CD4-positive, CD25-positive, alpha-beta regulatory T cell (primary cell): ENCODE measurements at regions not wholly inside any gene's neighbourhood (a gene's known extent, or its start where the extent isn't known, plus 50 kb on each side); places are given as distances from the start of the nearest gene placed in this dataset.

ENCODE experiments used
- ATAC-seq, 2 donors: fragments of 150-1000 bp; cut with Tn5 transposase; one replicate each; pipeline ENCODE4 v1.10.0; 2021; ENCODE audit warnings: low read depth in 2 of 2, moderate number of reproducible peaks in 2 of 2, moderate library complexity in 1 of 2
- DNase-seq, 3 donors: peaks; one replicate each; pipeline versions ENCODE4 v3.0.0 to v3.0.0-alpha.2; 2012 to 2022; ENCODE audit warnings: mixed read lengths in 1 of 3
- H3K27ac ChIP-seq: one replicate; pipeline ENCODE4 v1.7.0; 2013; ENCODE audit warnings: mild to moderate bottlenecking, low read length; ENCODE audit not compliant: insufficient read depth, poor library complexity, severe bottlenecking
- H3K27me3 ChIP-seq: one replicate; pipeline ENCODE4 v1.7.0; 2013; ENCODE audit warnings: low read length; ENCODE audit not compliant: control insufficient read depth, insufficient read depth
- H3K36me3 ChIP-seq: one replicate; pipeline ENCODE4 v1.7.0; 2013; ENCODE audit warnings: mild to moderate bottlenecking, low read length, moderate library complexity; ENCODE audit not compliant: control insufficient read depth, insufficient read depth
- H3K4me1 ChIP-seq: 2 replicates; pipeline ENCODE4 v1.7.0; 2013; ENCODE audit warnings: mild to moderate bottlenecking, low read length; ENCODE audit not compliant: insufficient read depth, control insufficient read depth, poor library complexity, severe bottlenecking
- H3K4me3 ChIP-seq: one replicate; pipeline ENCODE4 v1.7.0; 2013; ENCODE audit warnings: low read depth, mild to moderate bottlenecking, low read length, moderate library complexity
- H3K9me3 ChIP-seq, 2 experiments: 1 replicate in 1 of 2; 2 replicates in 1 of 2; pipeline ENCODE4 v1.7.0; 2013; ENCODE audit warnings: low read length in 2 of 2, mild to moderate bottlenecking in 1 of 2, moderate library complexity in 1 of 2; ENCODE audit not compliant: control insufficient read depth in 2 of 2
- H3K27ac Mint-ChIP-seq, 3 donors: one replicate each; pipeline ENCODE4 v1.8.0; 2020 to 2022; ENCODE audit warnings: mild to moderate bottlenecking in 3 of 3, mixed read lengths in 3 of 3, moderate library complexity in 2 of 3
- H3K27me3 Mint-ChIP-seq: one replicate; pipeline ENCODE4 v1.8.0; 2022; ENCODE audit warnings: mild to moderate bottlenecking, mixed read lengths
- H3K36me3 Mint-ChIP-seq: one replicate; pipeline ENCODE4 v1.8.0; 2020; ENCODE audit warnings: mixed read lengths
- H3K4me1 Mint-ChIP-seq, 4 donors: one replicate each; pipeline ENCODE4 v1.8.0; 2020 to 2022; ENCODE audit warnings: mixed read lengths in 4 of 4, mild to moderate bottlenecking in 1 of 4
- H3K4me3 Mint-ChIP-seq, 4 donors: one replicate each; pipeline ENCODE4 v1.8.0; 2020 to 2022; ENCODE audit warnings: mild to moderate bottlenecking in 4 of 4, mixed read lengths in 4 of 4, moderate library complexity in 3 of 4
- H3K9me3 Mint-ChIP-seq, 7 donors: one replicate each; pipeline ENCODE4 v1.8.0; 2020 to 2022; ENCODE audit warnings: mixed read lengths in 7 of 7, mild to moderate bottlenecking in 3 of 7, moderate library complexity in 2 of 7

DNA sequence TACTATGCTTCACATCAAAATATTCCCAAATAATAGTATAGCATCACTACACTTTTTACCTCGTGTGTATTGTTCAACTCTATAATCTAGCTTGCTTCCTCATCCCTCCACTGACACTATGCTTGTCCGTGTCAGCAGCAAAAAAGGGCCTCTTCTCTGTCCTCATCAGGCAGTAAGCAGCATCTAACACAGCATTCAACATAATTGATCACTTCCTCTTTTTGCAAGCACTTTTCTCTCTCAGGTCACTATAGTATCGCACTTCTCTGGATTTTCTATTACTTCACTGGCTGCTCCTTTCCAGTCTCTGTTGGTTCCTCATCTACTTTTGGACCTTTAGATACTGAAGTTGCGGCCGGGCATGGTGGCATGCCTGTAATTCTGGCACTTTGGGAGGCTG, 64.9 kb upstream of the ZSWIM2 start:
- Histone ChIP-seq H3K9me3 (no peaks in the 10 kb centered on the region), H3K27ac (no peak overlapping the region), H3K4me3 (no peak overlapping the region), H3K27me3 (no peaks in the 10 kb centered on the region), H3K36me3 (no peaks in the 10 kb centered on the region), H3K4me1 (no peaks in the 10 kb centered on the region)
- H3K4me1 Mint-ChIP-seq: no peaks in the 10 kb centered on the region
- H3K9me3 Mint-ChIP-seq: peaks cover 0 to 6% (median 0%) of the 10 kb centered on the region in 7 donors
- no peak for ATAC-seq
- no peaks in the 10 kb centered on the region for H3K36me3 Mint-ChIP-seq
- H3K4me3 Mint-ChIP-seq: no peak overlapping the region
- H3K27me3 Mint-ChIP-seq: no peaks in the 10 kb centered on the region
- H3K27ac Mint-ChIP-seq: no peak overlapping the region
- no peak for DNase-seq

DNA sequence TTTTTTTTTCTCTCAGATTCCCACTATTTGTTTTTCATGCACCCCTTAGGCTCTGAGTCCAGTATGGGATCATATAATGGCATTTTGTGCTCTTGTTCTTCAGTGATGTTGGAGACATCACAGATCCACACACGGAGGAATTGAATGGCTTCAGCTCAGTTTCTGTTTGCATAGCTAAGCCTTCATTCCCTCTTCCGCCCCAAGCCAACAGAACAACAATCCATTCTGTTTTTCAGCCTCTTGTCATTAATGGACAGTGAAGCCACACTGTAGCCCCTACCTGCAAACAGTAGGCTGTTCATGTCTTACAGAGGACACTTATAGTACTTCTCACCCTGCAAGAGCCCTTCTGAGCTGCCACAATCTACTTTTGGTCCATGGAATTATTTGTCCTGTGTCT, 64.0 kb upstream of the ZSWIM2 start:
- H3K4me1 Mint-ChIP-seq: no peaks in the 10 kb centered on the region
- DNase-seq (no peak), ATAC-seq (no peak)
- Histone ChIP-seq H3K9me3 (no peaks in the 10 kb centered on the region), H3K36me3 (no peaks in the 10 kb centered on the region), H3K4me3 (no peak overlapping the region), H3K27me3 (no peaks in the 10 kb centered on the region), H3K27ac (no peak overlapping the region), H3K4me1 (no peaks in the 10 kb centered on the region)
- H3K27me3 Mint-ChIP-seq: no peaks in the 10 kb centered on the region
- no peaks in the 10 kb centered on the region for H3K36me3 Mint-ChIP-seq
- H3K27ac Mint-ChIP-seq: no peak overlapping the region
- peaks cover 0 to 6% (median 0%) of the 10 kb centered on the region in 7 donors for H3K9me3 Mint-ChIP-seq
- no peak overlapping the region for H3K4me3 Mint-ChIP-seq

- no peaks in the 10 kb centered on the region for H3K4me1 Mint-ChIP-seq
- H3K9me3 ChIP-seq: no peaks in the 10 kb centered on the region
- no peaks in the 10 kb centered on the region for H3K27me3 Mint-ChIP-seq
- H3K27ac ChIP-seq: no peak overlapping the region
- H3K27ac Mint-ChIP-seq: no peak overlapping the region
- H3K27me3 ChIP-seq: no peaks in the 10 kb centered on the region
- no peak overlapping the region for H3K4me3 Mint-ChIP-seq
- DNase-seq (no peak), ATAC-seq (no peak)
- H3K4me3 ChIP-seq: no peak overlapping the region
- H3K9me3 Mint-ChIP-seq: peaks cover 0 to 6% (median 0%) of the 10 kb centered on the region in 7 donors
- no peaks in the 10 kb centered on the region for H3K4me1 ChIP-seq
- H3K36me3 ChIP-seq: no peaks in the 10 kb centered on the region
- no peaks in the 10 kb centered on the region for H3K36me3 Mint-ChIP-seq
These were observed 62.6 kb upstream of the ZSWIM2 start for GRCh38 chr2:186911551-186912085.

- no peak overlapping the region for H3K27ac ChIP-seq
- no peaks in the 10 kb centered on the region for H3K9me3 ChIP-seq
- no peak overlapping the region for H3K4me3 ChIP-seq
- Mint-ChIP-seq H3K4me1 (no peaks in the 10 kb centered on the region), H3K36me3 (no peaks in the 10 kb centered on the region), H3K27me3 (no peaks in the 10 kb centered on the region), H3K27ac (no peak overlapping the region), H3K9me3 (peaks cover 0 to 6% (median 0%) of the 10 kb centered on the region in 7 donors), H3K4me3 (no peak overlapping the region)
- ATAC-seq: no peak
- H3K4me1 ChIP-seq: no peaks in the 10 kb centered on the region
- DNase-seq: no peak
- H3K27me3 ChIP-seq: no peaks in the 10 kb centered on the region
- H3K36me3 ChIP-seq: no peaks in the 10 kb centered on the region
These were observed 62.0 kb upstream of the ZSWIM2 start for GRCh38 chr2:186910996-186911395.

DNA sequence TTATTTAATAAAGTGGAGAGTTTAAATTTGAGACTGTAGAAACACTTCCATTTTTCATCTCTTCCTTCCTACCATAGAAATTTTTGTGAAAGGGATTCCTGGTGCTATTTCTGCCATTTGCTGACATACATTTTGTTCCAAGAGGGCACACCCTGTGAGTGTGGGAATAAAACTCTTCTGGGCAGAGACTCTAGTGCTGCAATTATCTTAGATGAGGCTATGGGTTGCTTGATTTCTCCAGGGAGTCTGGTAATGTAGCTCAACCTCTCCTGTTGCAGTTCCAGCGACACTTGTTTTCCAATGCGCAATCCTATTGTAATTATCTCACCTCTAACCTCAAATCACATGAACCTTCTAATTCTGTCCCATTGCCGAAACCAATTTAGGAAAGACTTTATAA, 60.1 kb upstream of the ZSWIM2 start:
- ATAC-seq (no peak), DNase-seq (no peak)
- Histone ChIP-seq H3K36me3 (no peaks in the 10 kb centered on the region), H3K4me3 (no peak overlapping the region), H3K27ac (no peak overlapping the region), H3K9me3 (no peaks in the 10 kb centered on the region), H3K27me3 (no peaks in the 10 kb centered on the region), H3K4me1 (no peaks in the 10 kb centered on the region)
- Mint-ChIP-seq H3K4me3 (no peak overlapping the region), H3K9me3 (peaks cover 0 to 6% (median 0%) of the 10 kb centered on the region in 7 donors), H3K36me3 (no peaks in the 10 kb centered on the region), H3K4me1 (no peaks in the 10 kb centered on the region), H3K27me3 (no peaks in the 10 kb centered on the region), H3K27ac (no peak overlapping the region)

DNA sequence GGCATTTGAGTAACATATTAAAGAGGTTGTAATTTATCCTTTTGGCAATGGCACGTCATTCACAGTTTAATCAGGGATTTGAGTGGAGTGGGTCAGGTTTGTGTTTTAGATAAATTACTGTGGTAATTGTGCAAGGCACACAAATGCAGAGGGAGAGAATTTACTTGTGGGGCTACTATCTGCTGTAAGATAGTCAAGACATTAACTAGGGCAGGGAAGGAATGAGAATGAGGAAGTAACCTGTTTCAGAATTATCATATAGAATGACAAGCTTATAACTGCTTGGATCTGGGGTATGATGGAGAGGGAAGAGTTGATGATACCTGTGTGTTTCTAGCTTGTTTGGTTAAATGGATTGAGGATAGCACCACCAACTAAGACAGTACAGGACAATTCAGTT, 58.9 kb upstream of the ZSWIM2 start:
- H3K36me3 Mint-ChIP-seq: no peaks in the 10 kb centered on the region
- no peaks in the 10 kb centered on the region for H3K4me1 Mint-ChIP-seq
- H3K27ac Mint-ChIP-seq: no peak overlapping the region
- no peaks in the 10 kb centered on the region for H3K27me3 Mint-ChIP-seq
- DNase-seq: no peak
- no peaks in the 10 kb centered on the region for H3K36me3 ChIP-seq
- no peak overlapping the region for H3K4me3 ChIP-seq
- H3K4me3 Mint-ChIP-seq: no peak overlapping the region
- H3K4me1 ChIP-seq: no peaks in the 10 kb centered on the region
- peaks cover 0 to 6% (median 0%) of the 10 kb centered on the region in 7 donors for H3K9me3 Mint-ChIP-seq
- no peaks in the 10 kb centered on the region for H3K9me3 ChIP-seq
- no peak overlapping the region for H3K27ac ChIP-seq
- ATAC-seq: no peak
- H3K27me3 ChIP-seq: no peaks in the 10 kb centered on the region

DNA sequence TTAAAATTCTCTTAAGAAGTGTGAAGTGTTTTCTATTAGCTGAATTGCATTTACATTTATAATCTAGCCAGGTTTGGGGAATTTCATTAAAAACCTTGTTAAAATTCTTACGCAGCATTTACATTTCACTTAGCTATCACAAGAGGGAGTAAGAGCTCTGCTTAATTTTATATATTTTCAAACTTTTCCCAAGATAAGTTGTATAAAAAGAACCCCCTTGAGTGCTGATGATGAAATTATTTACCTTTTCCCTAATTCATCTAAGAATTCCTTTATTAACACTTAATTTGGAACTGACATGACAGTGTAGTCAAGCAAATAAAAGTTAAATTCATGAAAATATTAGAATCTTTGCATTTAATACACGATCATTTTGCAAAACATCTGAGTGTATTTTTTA, 54.2 kb upstream of the ZSWIM2 start:
- Mint-ChIP-seq H3K9me3 (peaks cover 0 to 9% (median 4%) of the 10 kb centered on the region in 7 donors), H3K27ac (no peak overlapping the region), H3K27me3 (no peaks in the 10 kb centered on the region), H3K36me3 (no peaks in the 10 kb centered on the region), H3K4me3 (no peak overlapping the region), H3K4me1 (no peaks in the 10 kb centered on the region)
- H3K27ac ChIP-seq: no peak overlapping the region
- no peak overlapping the region for H3K4me3 ChIP-seq
- DNase-seq: no peak
- H3K9me3 ChIP-seq: no peaks in the 10 kb centered on the region
- no peak for ATAC-seq
- H3K36me3 ChIP-seq: no peaks in the 10 kb centered on the region
- no peaks in the 10 kb centered on the region for H3K27me3 ChIP-seq
- no peaks in the 10 kb centered on the region for H3K4me1 ChIP-seq
